Erythroblast (primary cell): ENCODE measurements at regions not wholly inside any gene's neighbourhood (a gene's known extent, or its start where the extent isn't known, plus 50 kb on each side); places are given as distances from the start of the nearest gene placed in this dataset.

ENCODE experiments used
- GATA1 ChIP-seq: IDR thresholded peaks from 2 replicates; pipeline ENCODE4 v1.6.1; 2011; ENCODE audit warnings: low read depth, mild to moderate bottlenecking, control low read depth, low read length, moderate library complexity
- POLR2A ChIP-seq: IDR thresholded peaks from 2 replicates; pipeline ENCODE4 v1.6.1; 2011; ENCODE audit warnings: mild to moderate bottlenecking, low read length

- TF ChIP-seq POLR2A: no peak
- no peak for TF ChIP-seq GATA1
Measured at GRCh38 chr1:199197695-199198094, 558.9 kb downstream of the PTPRC start.
